ENCODE measurements at regions not wholly inside any gene's neighbourhood (a gene's known extent, or its start where the extent isn't known, plus 50 kb on each side); places are given as distances from the start of the nearest gene placed in this dataset.

GRCh38 chr10:118513174-118513573 lies 82.3 kb downstream of the PRLHR start:
- no peak overlapping the region for H4K91ac ChIP-seq (ENCODE audit: insufficient read length, low read depth, low read length)

More at GRCh38 chr10:118513174-118513573, 82.3 kb downstream of the PRLHR start:
- H3K4ac ChIP-seq (ENCODE audit: low read depth, low read length), result no peak overlapping the region
- no peak overlapping the region for H3K18ac ChIP-seq (ENCODE audit: insufficient read length, low read depth, low read length)
- H3K79me2 ChIP-seq (ENCODE audit: insufficient read depth, low read length), result no peaks in the 10 kb centered on the region
- H3K23ac ChIP-seq (ENCODE audit: insufficient read length, low read depth, low read length), result no peak overlapping the region
- no peaks in the 10 kb centered on the region for H4K20me1 ChIP-seq (ENCODE audit: control insufficient read depth, insufficient read depth, insufficient read length)
- no CpG with 5 or more reads among the region's 3 CpGs for WGBS (ENCODE audit: extremely low coverage, insufficient read length, low lambda C conversion rate)
- H4K5ac ChIP-seq (ENCODE audit: insufficient read length, low read depth, low read length), result no peak overlapping the region
- H3K27ac ChIP-seq (ENCODE audit: insufficient read length, low read depth, low read length), result no peak overlapping the region
- no peaks in the 10 kb centered on the region for H3K79me1 ChIP-seq (ENCODE audit: insufficient read depth, low read depth, low read length, poor library complexity, severe bottlenecking)
- H3K4me2 ChIP-seq (ENCODE audit: insufficient read depth, insufficient read length, low read length), result no peak overlapping the region
- no peaks in the 10 kb centered on the region for H3K9me3 ChIP-seq (ENCODE audit: control insufficient read depth, low read depth, low read length)
- no peak overlapping the region for H2BK20ac ChIP-seq (ENCODE audit: low read depth, low read length, poor library complexity, severe bottlenecking)
- no peak overlapping the region for H2BK12ac ChIP-seq (ENCODE audit: insufficient read length, low read depth, low read length)
- no peaks in the 10 kb centered on the region for H3K23me2 ChIP-seq (ENCODE audit: insufficient read length, low read depth, low read length, poor library complexity, severe bottlenecking)
- no peak overlapping the region for H4K8ac ChIP-seq (replicated peaks; ENCODE audit: insufficient read length, low read depth, low read length)
- peaks cover 3% of the 10 kb centered on the region in 2 experiments; a peak in 4 of 5 replicates for H3K9me3 Mint-ChIP-seq
- no peak for DNase-seq
- H2AFZ ChIP-seq (ENCODE audit: low read length), result no peak overlapping the region
- no peak overlapping the region for H3K56ac ChIP-seq (ENCODE audit: insufficient read length, low read depth, low read length)
- H3K27me3 ChIP-seq (ENCODE audit: insufficient read depth, low read length), result no peaks in the 10 kb centered on the region
- H2AK5ac ChIP-seq (ENCODE audit: insufficient read length, low read length), result no peak overlapping the region
- H3K36me3 Mint-ChIP-seq (ENCODE audit: insufficient read depth in 1 of 3, low read depth in 3 of 3), result peaks cover 0 to under 1% (median 0%) of the 10 kb centered on the region in 3 experiments; a peak in 1 of 7 replicates
- H3K4me1 ChIP-seq (ENCODE audit: insufficient read depth, low read length), result no peaks in the 10 kb centered on the region
- peaks cover 3% of the 10 kb centered on the region; the same call in 1 of the 2 replicates for H3K27me3 Mint-ChIP-seq (ENCODE audit: low read depth)
- H3K9ac ChIP-seq (ENCODE audit: extremely low read depth, insufficient read length, low read length), result no peak overlapping the region
- H2BK5ac ChIP-seq (ENCODE audit: insufficient read length, low read length), result no peak overlapping the region
- no peak overlapping the region for H3K27ac Mint-ChIP-seq
- H3K4me1 Mint-ChIP-seq, result no peaks in the 10 kb centered on the region
- H3T11ph ChIP-seq (ENCODE audit: low read length), result no peak overlapping the region
- H3K14ac ChIP-seq (ENCODE audit: insufficient read depth, low read length), result no peak overlapping the region
- no peak overlapping the region for H2BK15ac ChIP-seq (ENCODE audit: low read depth, low read length)
- TF ChIP-seq CTCF (conservative IDR thresholded peaks at IDR 0.05), result no peak
- H3K4me3 Mint-ChIP-seq, result no peak overlapping the region
- no peak overlapping the region for H2BK120ac ChIP-seq (ENCODE audit: low read depth, low read length, poor library complexity, severe bottlenecking)
